Common myeloid progenitor, CD34-positive (primary cell): ENCODE measurements at regions not wholly inside any gene's neighbourhood (a gene's known extent, or its start where the extent isn't known, plus 50 kb on each side); places are given as distances from the start of the nearest gene placed in this dataset.

Experiments used
- CTCF ChIA-PET: fragments of 350-600 bp; sonication (Branson Sonifier 250); formaldehyde crosslinking; loops from one replicate; lab custom pipeline; 2021; ENCODE audit warnings: antibody characterized with exemption; lab: Charles Lee
- POLR2A ChIA-PET: fragments of 350-600 bp; sonication (Branson Sonifier 250); formaldehyde crosslinking; loops from one replicate; lab custom pipeline; 2021; ENCODE audit warnings: antibody characterized with exemption; lab: Charles Lee
- DNase-seq, 3 donors: peaks; one replicate each; pipeline versions ENCODE4 v3.0.0 to v3.0.0-alpha.2; 2013
- H3K27ac ChIP-seq, 2 experiments: 1 replicate in 1 of 2; 2 replicates in 1 of 2; pipeline ENCODE4 v1.7.0; 2013; ENCODE audit warnings: inconsistent platforms in 2 of 2, low read length in 2 of 2, mild to moderate bottlenecking in 2 of 2, low read depth in 1 of 2, moderate library complexity in 1 of 2; ENCODE audit not compliant: severe bottlenecking in 2 of 2, insufficient read depth in 1 of 2, poor library complexity in 1 of 2
- H3K27me3 ChIP-seq, 5 experiments: replicated peaks in 2 of 5; 1 replicate in 3 of 5; 2 replicates in 2 of 5; pipeline versions ENCODE4 v1.6.1 to v1.7.0; 2013; ENCODE audit warnings: low read length in 4 of 5, mild to moderate bottlenecking in 2 of 5, moderate library complexity in 2 of 5, inconsistent platforms in 1 of 5; ENCODE audit not compliant: insufficient read depth in 5 of 5, control insufficient read depth in 4 of 5
- H3K36me3 ChIP-seq, 4 experiments: 1 replicate in 2 of 4; 2 replicates in 2 of 4; pipeline versions ENCODE4 v1.6.1 to v1.7.0; 2013; ENCODE audit warnings: low read length in 3 of 4, control low read depth in 1 of 4, mild to moderate bottlenecking in 1 of 4; ENCODE audit not compliant: control insufficient read depth in 4 of 4, insufficient read depth in 4 of 4
- H3K4me1 ChIP-seq, 4 experiments: 1 replicate in 3 of 4; 2 replicates in 1 of 4; pipeline versions ENCODE4 v1.6.1 to v1.7.1; 2013; ENCODE audit warnings: low read length in 3 of 4, mild to moderate bottlenecking in 3 of 4, control low read depth in 1 of 4, inconsistent platforms in 1 of 4, moderate library complexity in 1 of 4; ENCODE audit not compliant: control insufficient read depth in 4 of 4, insufficient read depth in 4 of 4; ENCODE audit errors: control extremely low read depth in 1 of 4
- H3K4me3 ChIP-seq, 7 experiments: 1 replicate in 4 of 7; 2 replicates in 3 of 7; pipeline versions ENCODE4 v1.5.1 to v1.7.0; 2013; ENCODE audit warnings: mild to moderate bottlenecking in 7 of 7, low read length in 6 of 7, moderate library complexity in 6 of 7, inconsistent platforms in 2 of 7, low read depth in 2 of 7, control low read depth in 1 of 7; ENCODE audit not compliant: insufficient read depth in 4 of 7, control insufficient read depth in 1 of 7; ENCODE audit errors: extremely low read depth in 1 of 7
- H3K9me3 ChIP-seq, 5 experiments: 1 replicate in 4 of 5; 2 replicates in 1 of 5; pipeline versions ENCODE4 v1.6.1 to v1.7.1; 2013; ENCODE audit warnings: low read length in 4 of 5, mild to moderate bottlenecking in 2 of 5, inconsistent platforms in 1 of 5, low read depth in 1 of 5, moderate library complexity in 1 of 5; ENCODE audit not compliant: control insufficient read depth in 4 of 5, insufficient read depth in 2 of 5; ENCODE audit errors: control extremely low read depth in 1 of 5
- WGBS: methylation state at CpG from one replicate; pipeline ENCODE4 v1.1.5; 2013; ENCODE audit not compliant: insufficient coverage; 5-methylcytosine and 5-hydroxymethylcytosine counted together

DNA sequence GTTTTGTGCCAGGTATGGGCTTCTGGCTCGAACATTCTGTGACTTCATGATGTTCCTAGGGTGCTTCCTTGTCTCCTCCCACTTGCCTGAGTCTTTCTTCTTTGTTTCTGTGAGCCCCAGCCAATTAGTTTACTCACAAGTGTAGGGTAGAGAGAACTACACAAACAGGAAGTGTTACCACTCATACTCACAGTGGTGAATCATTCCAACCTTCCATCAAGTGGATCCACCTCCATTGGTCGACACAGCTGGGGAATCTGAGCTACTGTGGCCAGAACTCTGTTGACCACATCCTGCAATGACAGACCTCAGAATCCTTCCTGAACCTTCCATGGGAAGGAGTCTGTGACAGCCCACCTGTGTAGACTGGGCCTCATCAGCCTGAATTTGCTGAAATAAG is 76.8 kb downstream of the UNC5CL start:
- Histone ChIP-seq H3K36me3 (no peaks in the 10 kb centered on the region), H3K27ac (no peak overlapping the region), H3K4me3 (no peak overlapping the region), H3K9me3 (no peaks in the 10 kb centered on the region), H3K4me1 (peaks cover 0 to 4% (median 3%) of the 10 kb centered on the region in 4 experiments), H3K27me3 (peaks cover 0 to 5% (median 0%) of the 10 kb centered on the region in 5 experiments)
- peak; percentile 25 to 71 (median 62) for DNase-seq
- CTCF ChIA-PET, result interaction anchor here (1.1 kb wide), 1 partner anchor 9 kb away, joined by 3 read pairs; no protein-coding TSS in a partner anchor
- POLR2A ChIA-PET, result no interaction called here
- 50% methylated on average over 2 of the region's 2 CpGs for WGBS

- H3K27me3 ChIP-seq, result peaks cover 0 to 5% (median 0%) of the 10 kb centered on the region in 5 experiments
- no peak overlapping the region for H3K27ac ChIP-seq
- 100% methylated on average over 1 of the region's 4 CpGs for WGBS
- H3K4me1 ChIP-seq, result peaks cover 0 to 4% (median 3%) of the 10 kb centered on the region in 4 experiments
- no peak overlapping the region for H3K4me3 ChIP-seq
- DNase-seq, result no peak
- POLR2A ChIA-PET, result no interaction called here
- H3K36me3 ChIP-seq, result no peaks in the 10 kb centered on the region
- no peaks in the 10 kb centered on the region for H3K9me3 ChIP-seq
- CTCF ChIA-PET, result no interaction called here
Measured at GRCh38 chr6:40961831-40962230, 77.2 kb downstream of the UNC5CL start.

GRCh38 chr6:40960742-40961430 is 78.1 kb downstream of the UNC5CL start:
- CTCF ChIA-PET, result no interaction called here
- H3K4me3 ChIP-seq, result no peak overlapping the region
- H3K27me3 ChIP-seq, result peaks cover 0 to 6% (median 0%) of the 10 kb centered on the region in 5 experiments
- H3K36me3 ChIP-seq, result no peaks in the 10 kb centered on the region
- WGBS, result 96% methylated on average over 14 of the region's 14 CpGs
- no peak overlapping the region for H3K27ac ChIP-seq
- no peak for DNase-seq
- POLR2A ChIA-PET, result no interaction called here
- peaks cover 0 to 4% (median 3%) of the 10 kb centered on the region in 4 experiments for H3K4me1 ChIP-seq
- no peaks in the 10 kb centered on the region for H3K9me3 ChIP-seq

DNA sequence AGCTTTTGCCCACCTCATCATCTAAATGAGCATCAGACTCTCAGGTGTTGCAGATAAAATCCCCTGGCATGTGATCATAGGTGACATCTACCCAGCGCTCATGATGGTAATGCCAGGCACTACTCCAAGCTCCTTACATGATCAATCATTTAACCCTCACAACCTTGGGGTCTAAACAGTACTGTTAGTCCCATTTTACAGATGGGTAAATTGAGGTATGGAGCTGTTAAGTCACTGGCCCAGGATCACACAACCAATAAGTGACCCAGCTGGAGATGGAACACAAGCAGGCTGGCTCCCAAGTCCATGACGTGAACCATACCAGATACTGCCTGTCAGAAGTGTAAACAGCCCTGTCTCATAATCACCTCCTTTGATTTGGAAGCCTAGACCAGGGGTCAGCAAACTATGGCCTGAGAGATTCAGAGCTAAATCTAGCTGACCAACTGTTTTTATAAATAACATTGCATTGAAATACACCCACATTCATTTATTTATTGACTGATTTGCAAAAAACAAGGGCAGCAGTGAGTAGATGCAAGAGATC is 79.2 kb downstream of the UNC5CL start:
- H3K4me1 ChIP-seq, result peaks cover 0 to 4% (median 3%) of the 10 kb centered on the region in 4 experiments
- H3K36me3 ChIP-seq, result no peaks in the 10 kb centered on the region
- H3K4me3 ChIP-seq, result no peak overlapping the region
- WGBS, result 100% methylated on average over 1 of the region's 2 CpGs
- H3K27me3 ChIP-seq, result peaks cover 0 to 6% (median 0%) of the 10 kb centered on the region in 5 experiments
- ChIA-PET POLR2A (no interaction called here), CTCF (no interaction called here)
- no peaks in the 10 kb centered on the region for H3K9me3 ChIP-seq
- no peak for DNase-seq
- H3K27ac ChIP-seq, result no peak overlapping the region

DNA sequence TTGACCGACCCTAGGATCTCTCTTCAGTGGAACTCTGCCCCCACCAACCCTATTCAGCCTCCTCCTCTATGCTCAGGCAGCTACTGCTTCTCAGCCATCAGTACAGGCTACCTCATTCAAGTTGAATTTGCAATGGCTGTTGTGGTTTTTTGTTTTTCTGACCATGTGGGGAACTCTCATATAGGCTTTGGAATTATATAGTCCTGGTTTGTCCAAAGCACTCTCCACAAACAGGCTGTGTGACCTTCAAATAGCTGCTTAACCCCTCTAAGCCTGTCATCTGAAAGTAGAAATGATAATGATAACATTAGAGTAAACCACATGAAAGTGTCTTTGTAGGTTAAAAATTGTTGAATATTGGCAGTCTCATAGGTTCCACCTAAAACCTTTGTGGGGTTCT is 80.3 kb downstream of the UNC5CL start:
- ChIA-PET CTCF (no interaction called here), POLR2A (no interaction called here)
- Histone ChIP-seq H3K27ac (no peak overlapping the region), H3K4me3 (no peak overlapping the region), H3K4me1 (peaks cover 0 to 4% (median 3%) of the 10 kb centered on the region in 4 experiments), H3K36me3 (no peaks in the 10 kb centered on the region), H3K9me3 (no peaks in the 10 kb centered on the region), H3K27me3 (peaks cover 0 to 6% (median 0%) of the 10 kb centered on the region in 5 experiments)
- 100% methylated on average over 1 of the region's 1 CpG for WGBS
- DNase-seq, result no peak

DNA sequence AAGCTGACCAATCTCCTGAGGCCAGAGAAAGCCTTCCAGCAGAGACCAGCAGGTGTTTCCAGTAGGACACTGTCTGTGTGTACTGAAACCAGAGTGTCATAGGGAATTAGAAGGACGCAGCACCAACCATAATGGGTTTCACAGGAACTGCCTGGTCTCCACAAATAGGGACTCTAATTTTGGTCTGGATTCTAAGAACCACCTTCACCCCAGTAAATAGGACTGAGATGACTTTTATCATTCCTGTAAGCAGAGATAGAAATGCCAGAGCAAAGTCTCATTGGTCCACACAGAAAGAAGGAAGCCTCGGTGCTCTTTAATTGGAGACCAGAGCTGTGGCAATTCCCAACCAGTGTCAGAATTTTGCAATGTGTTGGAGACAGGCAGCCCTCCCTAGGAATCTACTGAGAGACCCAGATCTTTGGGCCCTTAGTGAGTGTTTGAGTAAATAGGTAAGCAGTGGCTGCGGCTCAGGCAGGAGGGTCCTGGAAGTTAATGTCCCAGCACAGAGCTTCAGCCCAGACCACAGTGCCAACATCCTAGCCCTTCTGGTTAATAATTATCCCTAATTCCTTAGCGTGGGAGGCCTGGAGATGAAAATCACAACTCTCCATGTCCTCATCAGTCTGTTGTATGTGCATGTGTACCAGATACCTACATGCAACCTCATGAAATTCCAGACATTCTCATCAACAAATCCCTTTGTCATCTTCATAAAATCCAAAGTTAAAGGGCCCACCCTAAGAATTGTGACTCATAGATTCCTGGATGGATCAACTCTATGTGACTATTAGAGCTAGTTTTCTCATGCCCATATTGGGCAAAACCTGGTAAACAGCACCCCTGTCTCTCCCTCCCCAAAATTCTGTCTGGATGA is 81.2 kb downstream of the UNC5CL start:
- Histone ChIP-seq H3K9me3 (no peaks in the 10 kb centered on the region), H3K27me3 (peaks cover 0 to 6% (median 0%) of the 10 kb centered on the region in 5 experiments), H3K27ac (no peak overlapping the region), H3K4me1 (peaks cover 0 to 4% (median 3%) of the 10 kb centered on the region in 4 experiments), H3K36me3 (no peaks in the 10 kb centered on the region), H3K4me3 (no peak overlapping the region)
- DNase-seq, result no peak
- CTCF ChIA-PET, result no interaction called here
- POLR2A ChIA-PET, result no interaction called here
- WGBS, result 91% methylated on average over 3 of the region's 4 CpGs
